ENCODE measurements at regions not wholly inside any gene's neighbourhood (a gene's known extent, or its start where the extent isn't known, plus 50 kb on each side); places are given as distances from the start of the nearest gene placed in this dataset.
A peak's percentile ranks its signal among the peaks of the same experiment; 100 is the strongest.

DNA sequence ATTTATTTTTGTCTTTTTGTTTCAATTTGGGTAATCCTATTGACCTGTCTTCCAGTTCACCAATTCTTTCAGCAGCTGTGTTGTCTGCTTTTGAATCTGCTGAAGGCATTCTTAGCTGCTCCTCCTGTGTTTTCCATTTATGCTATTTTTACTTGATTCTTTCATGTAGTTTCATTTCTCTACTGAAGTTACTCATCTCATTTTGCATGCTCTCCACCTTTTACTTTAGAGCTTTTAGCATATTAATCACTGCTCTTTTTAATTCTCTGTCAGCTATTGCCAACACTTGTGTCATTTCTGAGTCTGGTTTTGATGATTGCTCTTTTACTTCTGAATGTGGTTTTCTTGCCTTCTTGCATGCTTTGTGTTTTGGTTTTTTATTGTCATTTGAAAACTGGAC lies 496.0 kb upstream of the CLINT1 start:
- peak; percentile 10 for DNase-seq (ENCODE audit: low spot score)

DNA sequence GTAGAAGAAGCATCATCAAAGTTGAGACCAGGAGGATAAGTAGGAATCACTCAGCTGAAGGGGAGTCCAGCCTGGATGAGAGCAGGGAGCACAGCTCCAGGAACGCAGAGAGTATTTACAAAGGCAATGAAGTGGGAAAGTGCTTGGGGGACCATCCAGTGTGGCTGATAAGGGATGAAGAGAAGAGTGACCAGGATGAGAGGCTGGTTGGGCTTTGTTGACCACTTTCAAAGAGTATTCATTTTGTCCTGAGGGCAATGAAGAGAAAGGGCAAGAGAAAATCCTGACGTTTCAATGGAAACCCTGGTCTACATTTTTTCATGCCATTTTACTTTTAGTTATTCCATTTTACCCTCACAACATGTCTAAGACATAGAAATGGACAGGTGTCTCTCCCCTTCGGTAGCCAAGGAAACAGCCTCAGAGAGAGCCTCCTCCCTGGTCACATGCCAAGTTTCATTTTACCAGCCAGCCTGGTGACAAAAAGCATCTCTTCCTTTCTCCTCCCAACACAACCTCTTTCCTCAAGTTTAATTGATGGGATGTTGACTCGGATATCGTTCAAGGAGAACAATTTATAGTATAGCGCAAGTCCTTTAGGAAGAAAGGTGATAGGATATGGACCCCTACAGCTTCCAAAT lies 492.7 kb upstream of the CLINT1 start:
- no peak for DNase-seq (ENCODE audit: low spot score)

DNA sequence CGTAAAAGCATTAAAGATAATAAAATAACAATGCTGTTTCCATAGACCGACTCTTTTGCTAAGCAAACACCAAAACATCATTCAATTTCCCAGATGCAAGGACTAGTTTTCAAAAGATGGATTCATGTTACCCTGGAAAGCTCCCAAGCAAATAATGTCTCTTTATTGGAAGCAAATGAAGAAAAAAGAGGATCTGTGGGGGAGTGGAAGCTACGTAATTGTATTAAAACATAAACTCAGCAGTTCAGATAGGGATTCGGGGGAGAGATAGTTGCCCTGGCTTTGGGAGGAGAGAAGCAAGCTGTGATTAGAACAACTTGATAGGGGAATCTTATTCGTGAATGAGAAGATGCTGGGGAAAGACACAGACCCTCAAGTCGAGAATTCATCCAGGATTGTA lies 491.0 kb upstream of the CLINT1 start:
- no peak for DNase-seq (ENCODE audit: low spot score)

DNA sequence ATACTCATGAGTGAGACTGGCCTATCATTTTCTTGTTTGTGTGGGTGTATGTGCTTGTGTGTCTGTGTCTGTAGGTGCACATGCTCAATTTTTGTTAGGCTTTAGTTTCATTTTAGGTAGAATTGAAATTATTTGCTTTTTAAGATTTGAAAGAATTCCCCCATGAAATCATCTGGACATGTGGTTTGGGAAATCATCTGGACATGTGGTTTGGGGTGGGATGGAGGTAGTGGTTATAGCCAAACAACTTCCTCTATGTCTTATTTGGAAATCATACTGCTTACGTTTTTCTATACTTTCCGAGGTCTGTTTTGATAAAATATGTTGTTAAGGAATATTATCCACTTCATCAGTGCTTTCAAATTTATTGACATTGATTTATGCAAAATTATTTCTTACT lies 485.4 kb upstream of the CLINT1 start:
- no peak for DNase-seq (ENCODE audit: low spot score)

DNA sequence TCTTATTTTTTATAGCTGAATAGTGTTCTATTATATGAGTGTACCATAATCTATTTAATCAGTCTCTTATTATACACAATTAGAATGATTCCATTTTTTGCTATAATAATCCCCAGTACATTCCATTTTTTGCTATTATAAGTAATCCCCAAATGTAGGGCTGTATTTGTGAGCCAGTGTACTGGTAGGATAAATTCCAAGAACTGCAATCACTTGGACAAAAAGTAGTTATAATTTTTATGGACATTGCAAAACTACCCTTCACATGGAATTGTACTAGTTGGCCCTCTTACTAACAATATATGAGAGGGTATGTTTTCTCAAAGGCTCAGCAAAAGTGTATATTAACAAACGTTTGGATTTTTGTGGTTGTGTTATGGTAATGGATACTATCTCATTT lies 481.7 kb upstream of the CLINT1 start:
- DNase-seq (ENCODE audit: low spot score): no peak

DNA sequence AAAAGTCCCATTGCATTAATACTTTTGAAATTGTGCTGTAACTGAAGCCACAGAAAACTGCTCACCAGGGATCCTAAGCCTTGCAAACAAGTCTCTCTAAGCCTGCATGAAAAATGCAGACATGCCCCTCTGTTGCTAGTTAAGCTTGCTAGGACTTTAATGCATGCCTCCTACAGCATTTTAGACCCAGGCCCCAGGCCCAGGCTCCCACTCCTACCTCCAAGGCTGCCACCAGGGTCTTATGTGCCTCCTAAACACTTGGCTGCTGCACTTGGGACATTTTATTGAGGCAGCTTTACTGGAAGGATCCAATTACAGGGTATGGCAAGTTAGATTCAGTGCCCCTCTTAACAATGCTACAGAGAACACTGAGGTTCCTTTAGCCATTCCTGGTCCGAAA lies 467.3 kb upstream of the CLINT1 start:
- no peak for DNase-seq (ENCODE audit: low spot score)

DNA sequence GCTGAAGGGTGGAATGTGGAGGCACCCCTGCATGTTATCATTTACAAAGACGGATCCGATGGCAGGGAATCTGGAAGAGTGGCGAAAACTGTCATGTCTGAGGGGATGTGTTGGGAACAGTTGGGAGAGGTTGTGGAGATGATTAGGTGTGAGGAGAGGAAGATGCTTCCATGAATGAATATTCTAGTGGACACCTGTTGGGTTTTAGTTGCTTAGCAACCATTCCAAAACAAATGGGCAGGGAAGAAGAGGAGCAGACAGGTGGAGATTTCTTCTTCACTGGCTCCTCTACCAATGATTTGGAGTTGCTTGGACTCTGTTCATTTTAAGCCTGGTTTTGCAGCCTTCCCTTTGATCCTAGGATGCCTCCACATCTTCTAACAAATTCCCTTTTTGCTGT lies 465.3 kb upstream of the CLINT1 start:
- DNase-seq (ENCODE audit: low spot score): no peak

DNA sequence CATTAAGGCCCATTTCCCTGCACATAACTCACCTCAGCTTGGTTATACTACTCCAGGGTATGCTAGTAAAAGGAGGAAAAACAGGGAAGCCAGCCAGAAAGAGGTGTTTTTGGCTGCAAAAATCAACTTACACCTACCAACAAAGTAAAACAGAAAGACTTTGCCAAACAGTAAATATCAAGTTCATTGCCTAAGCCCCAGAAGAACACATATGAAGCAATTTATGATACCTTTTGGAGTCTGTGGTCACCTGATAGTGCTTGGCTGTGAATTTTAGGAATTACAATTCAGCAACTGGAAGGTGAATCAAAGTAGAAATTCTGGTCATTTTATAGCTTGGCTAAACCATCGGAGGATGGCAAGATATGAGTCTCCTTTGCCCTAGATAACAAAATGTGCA lies 463.7 kb upstream of the CLINT1 start:
- no peak for DNase-seq (ENCODE audit: low spot score)

DNA sequence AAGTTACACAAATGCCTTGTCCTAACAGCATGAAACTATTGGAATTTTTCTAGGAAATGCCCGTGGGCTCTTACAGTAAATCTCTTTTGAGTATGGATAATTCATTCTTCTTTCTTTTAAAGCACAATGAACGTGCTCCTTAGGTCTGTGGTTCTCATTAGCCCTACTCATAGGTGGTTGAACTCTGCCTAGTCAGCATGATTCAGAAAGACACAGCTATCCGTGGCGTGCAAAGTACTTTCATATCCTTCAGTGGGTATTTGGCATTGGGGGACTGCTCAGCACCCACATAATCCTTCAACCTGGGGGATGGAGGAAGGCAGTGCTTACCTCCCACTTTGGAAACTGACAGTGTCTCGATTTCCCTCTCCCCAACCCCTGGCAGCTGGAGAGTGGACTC lies 462.0 kb upstream of the CLINT1 start:
- no peak for DNase-seq (ENCODE audit: low spot score)

DNA sequence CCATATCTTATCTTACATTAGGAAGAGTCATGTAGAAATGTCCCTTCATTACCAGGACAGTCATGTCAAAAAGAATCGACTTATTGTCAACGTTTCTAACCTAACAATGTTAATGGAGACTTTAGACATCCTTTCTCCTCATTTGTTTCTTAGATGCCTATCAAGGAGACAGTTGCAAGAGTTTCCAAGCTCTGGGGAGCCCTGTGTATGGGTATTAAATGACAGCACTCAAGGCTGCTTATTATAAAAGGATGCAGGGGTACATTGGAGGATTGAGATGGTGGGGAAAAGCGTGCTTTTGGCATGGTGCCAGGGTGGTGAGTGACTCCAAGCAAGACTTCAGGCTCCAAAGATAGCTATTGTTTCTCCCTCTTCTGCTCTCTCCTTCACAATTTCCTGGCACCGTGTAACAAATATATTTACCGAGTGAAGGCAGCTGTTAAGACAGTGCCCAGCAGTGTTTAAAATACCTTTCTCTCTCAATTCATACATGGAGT lies 461.3 kb upstream of the CLINT1 start:
- DNase-seq (ENCODE audit: low spot score): no peak

DNA sequence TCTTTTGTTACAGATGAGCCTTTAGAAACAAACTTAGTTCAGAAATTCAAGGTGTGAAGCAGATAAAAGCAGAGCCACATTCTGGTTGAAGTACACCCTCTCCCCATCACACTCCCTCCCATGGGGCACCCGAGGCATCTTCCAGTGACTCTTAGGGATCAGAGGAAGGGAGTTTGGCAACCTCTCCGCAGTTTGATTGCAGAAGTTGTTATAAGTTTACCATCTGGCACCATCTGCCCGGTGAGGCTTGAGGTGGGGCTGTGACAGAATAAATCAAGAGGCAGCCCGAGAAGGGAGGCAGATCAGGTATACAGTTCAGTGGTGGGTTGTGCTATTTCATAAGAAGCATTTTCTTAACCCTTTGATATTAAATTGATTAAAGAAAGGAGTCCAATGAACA lies 458.6 kb upstream of the CLINT1 start:
- DNase-seq (ENCODE audit: low spot score): no peak

DNA sequence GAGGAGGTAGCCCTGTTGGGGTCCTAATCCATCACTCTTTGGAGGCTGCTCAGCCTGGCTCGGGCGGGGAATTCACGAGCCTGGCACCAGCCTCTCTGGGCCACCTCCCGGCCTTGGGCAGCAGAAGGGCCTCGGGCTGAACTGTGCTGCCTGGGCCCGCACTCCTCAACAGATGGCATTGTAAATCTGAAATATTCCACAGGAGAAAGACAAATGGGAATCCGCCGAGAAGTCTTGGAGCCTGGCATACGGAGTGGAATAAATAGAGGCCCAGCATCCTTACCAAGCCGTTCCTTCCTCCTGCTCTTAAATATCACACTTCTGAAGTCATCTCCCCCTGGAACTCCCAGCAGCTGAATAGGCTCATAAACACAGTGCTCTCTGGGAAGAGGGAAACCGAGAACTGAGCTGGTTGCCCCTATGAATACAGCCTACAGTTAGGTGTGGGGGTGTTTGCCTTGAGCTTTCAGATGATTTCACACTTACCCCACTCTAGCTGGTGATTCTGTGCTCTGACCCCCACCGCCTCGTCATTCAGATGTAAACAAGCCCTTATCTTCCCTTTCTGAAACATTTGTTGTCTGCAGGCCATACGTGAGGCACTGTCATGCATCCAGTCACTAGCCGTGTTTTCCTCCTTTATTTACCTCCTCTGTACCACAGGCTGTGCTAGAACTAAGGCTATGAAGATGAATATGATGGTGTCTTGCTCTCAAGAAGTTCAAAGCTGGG lies 455.0 kb upstream of the CLINT1 start:
- no peak for DNase-seq (ENCODE audit: low spot score)

DNA sequence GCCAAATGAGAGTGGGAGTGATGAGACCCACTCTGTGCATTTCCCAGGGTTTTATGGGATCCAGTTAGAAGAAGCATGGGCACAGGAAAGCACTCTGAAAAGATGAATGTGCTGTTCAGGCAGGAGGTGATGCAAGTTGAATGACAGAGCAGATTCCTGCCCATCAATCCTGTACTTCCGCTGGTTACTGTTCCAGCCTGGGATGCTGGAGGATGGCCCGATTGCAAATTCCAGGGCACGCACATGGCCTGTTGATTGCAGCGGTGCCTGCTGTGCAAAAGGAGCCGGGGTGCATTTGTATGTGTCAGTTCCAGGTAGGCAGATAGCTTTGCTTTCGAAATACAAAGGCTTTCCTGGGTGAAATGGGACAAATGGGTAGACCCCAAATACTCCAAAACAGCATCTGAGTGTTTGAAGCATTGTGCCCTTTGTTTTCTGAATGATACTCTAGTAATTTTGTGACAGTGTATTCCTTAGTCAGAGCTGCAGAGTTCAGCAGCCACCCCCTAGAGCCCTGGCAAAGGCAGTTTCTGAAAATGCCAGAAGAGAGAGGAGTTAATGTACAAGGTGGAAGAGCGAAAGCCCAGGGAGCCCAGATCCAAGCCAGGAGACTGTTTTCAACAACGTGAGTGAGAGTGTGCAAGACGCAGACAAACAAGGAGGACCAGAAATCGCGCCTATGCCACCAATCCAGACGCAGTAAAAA lies 454.2 kb upstream of the CLINT1 start:
- DNase-seq (ENCODE audit: low spot score): no peak

DNA sequence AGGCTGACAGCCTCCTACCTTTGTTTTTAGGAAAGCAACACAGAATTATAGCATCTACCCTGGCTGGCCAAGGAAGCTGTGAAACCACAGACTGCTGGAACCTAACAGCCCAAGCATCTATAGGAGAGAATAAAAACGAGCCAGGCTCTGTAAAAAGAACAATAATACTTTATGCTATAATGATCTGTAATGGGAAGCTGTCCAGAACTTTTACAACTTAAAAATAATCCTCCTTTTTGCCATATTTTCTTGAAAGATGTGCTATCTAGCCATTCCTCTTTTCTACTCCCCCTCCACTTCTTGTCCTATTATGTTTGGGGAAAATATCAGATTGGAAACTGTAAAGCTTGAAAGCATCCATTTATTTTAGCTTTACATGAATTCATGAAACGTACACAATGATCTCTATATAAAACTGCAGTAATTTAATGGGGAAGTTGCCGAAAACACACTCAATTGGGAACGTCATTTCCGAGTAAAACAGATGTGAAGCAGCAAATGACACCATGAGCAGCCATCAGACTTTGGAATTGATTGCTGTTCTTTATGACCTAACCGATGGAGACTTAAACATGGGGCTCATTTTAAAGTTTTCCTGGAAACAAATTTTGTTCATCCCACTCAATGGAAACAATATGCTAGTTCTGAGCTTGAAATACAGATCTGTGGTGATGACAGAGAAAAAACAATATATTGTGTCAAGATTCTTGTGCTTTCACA lies 450.3 kb upstream of the CLINT1 start:
- no peak for DNase-seq (ENCODE audit: low spot score)

DNA sequence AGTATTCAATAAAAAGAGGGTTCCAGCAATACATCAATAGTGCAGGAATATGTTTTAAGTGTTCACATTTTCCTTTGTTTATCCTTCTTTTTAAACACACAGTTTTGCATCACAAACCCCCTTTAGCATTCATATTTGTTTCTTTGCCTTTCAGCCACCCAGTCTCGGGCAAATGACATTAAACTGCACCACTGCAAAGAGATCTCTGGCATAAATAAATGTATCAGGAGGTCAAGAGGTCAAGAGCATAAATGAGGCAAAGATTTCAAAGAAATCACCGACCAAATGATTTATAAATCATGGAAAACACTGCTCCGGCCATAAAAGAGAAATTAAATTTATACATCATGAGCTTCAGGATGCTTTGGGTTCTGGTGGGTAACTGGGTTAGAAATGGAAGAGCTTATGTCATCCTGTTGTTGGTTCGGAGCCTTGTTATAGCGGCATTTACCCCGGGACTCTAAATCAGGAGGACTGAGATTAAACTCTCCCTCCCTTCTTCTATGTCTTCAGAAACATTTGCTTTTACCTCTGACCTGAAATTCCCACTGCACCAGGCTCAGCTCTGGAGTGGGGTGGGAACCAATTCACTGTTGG lies 449.6 kb upstream of the CLINT1 start:
- DNase-seq (ENCODE audit: low spot score): no peak

DNA sequence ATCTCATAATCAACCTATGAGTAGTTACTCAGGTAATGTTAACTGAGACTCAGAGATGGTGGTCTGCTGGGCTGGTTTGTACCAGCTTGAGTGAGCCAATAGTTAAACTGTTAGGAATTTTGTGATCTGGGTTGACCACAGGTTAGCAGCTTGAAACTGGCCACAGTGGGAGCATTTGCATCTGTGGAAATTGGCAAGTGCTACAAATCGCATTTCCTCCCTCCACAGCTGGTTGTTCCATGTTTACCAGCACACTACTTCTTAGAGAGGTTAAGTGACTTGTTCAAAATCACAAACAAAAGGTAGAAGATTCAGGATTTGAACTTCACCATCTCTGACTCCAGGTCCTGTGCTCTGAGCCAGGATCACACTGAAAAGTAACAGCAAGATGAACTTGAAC lies 446.9 kb upstream of the CLINT1 start:
- DNase-seq (ENCODE audit: low spot score): no peak

DNA sequence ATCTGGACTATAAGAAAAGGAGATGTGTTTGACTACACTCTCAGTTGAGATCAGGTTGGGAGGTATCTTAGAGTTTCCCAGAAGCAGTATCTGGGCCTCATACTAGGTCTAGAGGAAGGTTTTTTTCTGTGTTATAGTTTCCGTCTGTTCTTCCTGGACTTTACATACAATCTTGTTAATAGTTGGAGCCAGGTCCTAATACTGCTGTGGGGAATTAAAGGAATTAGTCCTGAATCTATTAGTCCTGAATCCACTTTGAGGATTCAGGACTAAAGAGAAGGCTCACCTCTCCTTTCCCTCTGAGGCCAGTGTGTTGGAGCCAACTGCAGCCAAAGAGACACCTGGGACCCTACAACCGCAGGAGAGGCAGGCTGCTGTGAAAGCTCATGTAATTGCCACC lies 445.7 kb upstream of the CLINT1 start:
- DNase-seq (ENCODE audit: low spot score): no peak

DNA sequence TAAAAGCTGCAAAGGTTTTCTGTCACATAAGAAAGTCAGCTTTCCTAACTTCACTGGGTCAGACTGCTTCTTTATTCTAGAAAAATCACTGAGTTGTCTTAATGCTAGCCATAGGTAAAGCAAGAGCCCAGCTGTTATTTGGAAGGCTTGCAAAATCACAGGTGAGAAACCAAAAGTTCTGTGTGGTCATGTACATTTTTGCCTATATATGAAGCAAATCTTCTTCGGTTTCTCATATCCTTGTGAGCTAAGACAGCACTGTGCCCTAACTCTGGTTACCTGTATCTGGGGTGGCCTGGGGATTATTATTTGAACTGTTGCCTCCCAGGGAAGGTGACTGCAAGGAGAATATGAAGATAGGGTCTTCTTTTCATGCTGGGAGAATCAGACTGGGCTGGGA lies 444.9 kb upstream of the CLINT1 start:
- DNase-seq (ENCODE audit: low spot score): no peak

DNA sequence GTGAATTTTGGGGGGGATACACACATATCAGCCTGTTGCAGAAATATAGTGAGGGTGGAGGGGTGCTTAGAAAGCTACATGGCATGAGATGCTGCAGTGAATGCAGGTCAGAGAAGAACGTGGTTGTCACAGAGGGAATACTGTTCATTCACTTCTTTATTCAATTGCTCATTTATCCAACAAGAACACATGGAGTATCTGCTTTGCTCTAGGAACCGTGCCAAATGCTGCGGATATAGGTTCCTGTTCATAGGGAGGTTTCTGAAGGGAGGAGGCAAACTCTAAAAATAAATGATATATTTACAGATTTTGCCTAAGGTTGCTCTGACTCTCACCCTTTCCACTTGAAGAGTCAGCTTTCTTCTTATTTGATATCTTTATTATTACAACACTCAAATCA lies 444.3 kb upstream of the CLINT1 start:
- no peak for DNase-seq (ENCODE audit: low spot score)

DNA sequence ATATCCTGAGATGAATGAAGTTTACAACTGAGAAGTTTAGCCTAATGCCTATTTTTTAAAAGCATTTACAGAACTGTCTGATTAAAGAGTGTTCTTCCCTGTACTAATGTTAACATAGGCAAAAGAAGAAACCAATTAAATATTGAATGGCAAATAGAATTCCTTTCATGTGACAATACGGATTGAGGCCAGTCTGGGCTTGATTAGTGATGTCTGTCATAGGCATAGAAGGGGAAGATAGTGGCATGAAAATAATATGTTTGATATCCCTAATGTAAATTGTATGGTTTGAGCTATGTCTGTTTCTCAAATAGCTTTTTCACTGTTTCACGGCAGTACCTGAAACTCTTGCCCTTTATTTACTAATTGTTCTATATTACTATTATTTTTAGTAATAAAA lies 443.1 kb upstream of the CLINT1 start:
- DNase-seq (ENCODE audit: low spot score): no peak

DNA sequence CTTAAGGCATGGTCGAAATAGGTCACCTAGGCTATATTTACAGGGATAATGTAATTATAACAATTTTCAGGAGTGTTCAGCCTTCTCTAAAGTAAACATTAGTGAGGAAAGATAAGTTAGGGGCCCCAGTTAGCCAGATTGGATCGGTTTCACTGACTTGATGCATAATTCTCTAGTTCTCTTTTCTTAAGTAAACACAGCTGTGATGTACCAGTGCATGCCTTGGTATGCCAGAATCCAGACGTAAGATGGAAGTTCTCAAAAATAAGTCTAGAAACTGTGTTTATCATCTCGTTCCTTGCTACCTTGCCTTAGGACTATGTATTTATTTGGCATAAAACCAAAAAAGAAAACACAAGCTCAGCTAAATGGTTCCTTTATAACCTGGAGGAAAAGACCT lies 442.2 kb upstream of the CLINT1 start:
- no peak for DNase-seq (ENCODE audit: low spot score)

DNA sequence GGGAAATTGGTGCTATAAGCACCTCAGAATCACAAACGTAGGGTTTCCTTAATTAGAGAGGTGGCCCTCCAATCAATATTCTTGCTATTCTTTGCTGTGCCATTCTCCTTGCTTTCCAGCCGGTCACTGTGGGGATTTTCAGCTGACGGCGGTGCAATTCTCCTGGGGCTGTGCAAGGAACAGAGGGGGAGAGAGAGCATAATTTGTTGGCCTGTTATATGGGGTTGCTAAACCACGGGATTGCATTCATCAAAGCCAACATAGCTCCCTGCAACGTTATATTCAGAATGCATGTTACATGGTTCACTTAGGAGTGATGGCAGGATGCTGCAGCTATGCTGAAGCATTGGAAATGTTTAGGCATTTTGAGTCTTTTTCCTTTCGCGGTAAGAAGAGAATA lies 441.3 kb upstream of the CLINT1 start:
- DNase-seq (ENCODE audit: low spot score): no peak

Measured in NAMALWA (cell line).